GM12865 (cell line): ENCODE measurements at regions not wholly inside any gene's neighbourhood (a gene's known extent, or its start where the extent isn't known, plus 50 kb on each side); places are given as distances from the start of the nearest gene placed in this dataset.

Source experiments
- DNase-seq: peaks from one replicate; pipeline ENCODE4 v3.0.0; 2010; ENCODE audit warnings: low read depth
- H3K4me3 ChIP-seq: 2 replicates; pipeline ENCODE4 v1.5.1; 2011; ENCODE audit warnings: mild to moderate bottlenecking, low read depth, low read length, control low read depth
- CTCF ChIP-seq: IDR thresholded peaks from 2 replicates; pipeline ENCODE4 v1.5.1; 2011; ENCODE audit warnings: low read length, control low read depth, low read depth, inconsistent platforms; ENCODE audit not compliant: insufficient read depth; ENCODE audit errors: missing control alignments

- DNase-seq, result no peak
- no peak overlapping the region for H3K4me3 ChIP-seq
- no peak for TF ChIP-seq CTCF
Observed at GRCh38 chr22:47966316-47966715, 1203.9 kb downstream of the TBC1D22A start.

- no peak for TF ChIP-seq CTCF
Observed at GRCh38 chr22:47965896-47966295, 1203.4 kb downstream of the TBC1D22A start.

GRCh38 chr22:47965066-47965465, 1202.6 kb downstream of the TBC1D22A start:
- DNase-seq, result no peak
- no peak for TF ChIP-seq CTCF
- no peak overlapping the region for H3K4me3 ChIP-seq

More at GRCh38 chr22:47965896-47966295, 1203.4 kb downstream of the TBC1D22A start:
- no peak for DNase-seq
- no peak overlapping the region for H3K4me3 ChIP-seq

GRCh38 chr22:47963660-47964059, 1201.2 kb downstream of the TBC1D22A start:
- no peak overlapping the region for H3K4me3 ChIP-seq
- no peak for TF ChIP-seq CTCF
- no peak for DNase-seq

- no peak overlapping the region for H3K4me3 ChIP-seq
- no peak for DNase-seq
- TF ChIP-seq CTCF, result no peak
Observed at GRCh38 chr22:47957649-47958048, 1195.2 kb downstream of the TBC1D22A start.

- no peak overlapping the region for H3K4me3 ChIP-seq
- DNase-seq, result no peak
- TF ChIP-seq CTCF, result no peak
Observed at GRCh38 chr22:47954107-47954506, 1191.7 kb downstream of the TBC1D22A start.

- no peak overlapping the region for H3K4me3 ChIP-seq
- DNase-seq, result no peak
- TF ChIP-seq CTCF, result no peak
Observed at GRCh38 chr22:47944941-47945340, 1182.5 kb downstream of the TBC1D22A start.
